GM10266 (cell line): ENCODE measurements at regions not wholly inside any gene's neighbourhood (a gene's known extent, or its start where the extent isn't known, plus 50 kb on each side); places are given as distances from the start of the nearest gene placed in this dataset.

Experiments
- DNase-seq: peaks from one replicate; pipeline ENCODE4 v3.0.0; 2012; ENCODE audit errors: extremely low spot score
- TF ChIP-seq, protein P1 (sequence below): IDR thresholded peaks from 2 replicates; pipeline ENCODE4 v1.5.1; 2012; ENCODE audit warnings: mild to moderate bottlenecking, low read depth; ENCODE audit not compliant: control insufficient read depth, insufficient read depth; ENCODE audit errors: missing control alignments

- DNase-seq, result peak; percentile 53
Observed at GRCh38 chr14:101072945-101073597, 169.5 kb upstream of the RTL1 start.

DNA sequence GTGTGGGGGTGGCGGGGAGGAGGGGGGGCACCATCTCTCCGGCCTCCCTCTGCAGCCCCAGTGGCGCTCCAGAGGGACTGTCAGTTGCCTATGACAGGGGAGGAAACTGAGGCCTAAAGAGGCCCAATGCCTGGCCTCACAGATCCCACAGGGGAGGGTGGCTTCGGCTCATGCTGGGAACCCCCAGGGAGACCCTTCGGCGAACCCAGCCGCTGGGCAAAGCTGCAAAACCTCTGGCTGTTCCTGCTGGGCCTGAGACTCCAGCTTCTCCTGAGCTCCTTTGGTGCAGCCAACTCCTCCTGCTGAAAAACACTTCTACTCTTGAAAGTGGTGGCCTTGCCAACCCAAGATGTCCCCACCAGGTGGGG, 170.1 kb upstream of the RTL1 start:
- DNase-seq, result no peak
- TF ChIP-seq, protein P1, sequence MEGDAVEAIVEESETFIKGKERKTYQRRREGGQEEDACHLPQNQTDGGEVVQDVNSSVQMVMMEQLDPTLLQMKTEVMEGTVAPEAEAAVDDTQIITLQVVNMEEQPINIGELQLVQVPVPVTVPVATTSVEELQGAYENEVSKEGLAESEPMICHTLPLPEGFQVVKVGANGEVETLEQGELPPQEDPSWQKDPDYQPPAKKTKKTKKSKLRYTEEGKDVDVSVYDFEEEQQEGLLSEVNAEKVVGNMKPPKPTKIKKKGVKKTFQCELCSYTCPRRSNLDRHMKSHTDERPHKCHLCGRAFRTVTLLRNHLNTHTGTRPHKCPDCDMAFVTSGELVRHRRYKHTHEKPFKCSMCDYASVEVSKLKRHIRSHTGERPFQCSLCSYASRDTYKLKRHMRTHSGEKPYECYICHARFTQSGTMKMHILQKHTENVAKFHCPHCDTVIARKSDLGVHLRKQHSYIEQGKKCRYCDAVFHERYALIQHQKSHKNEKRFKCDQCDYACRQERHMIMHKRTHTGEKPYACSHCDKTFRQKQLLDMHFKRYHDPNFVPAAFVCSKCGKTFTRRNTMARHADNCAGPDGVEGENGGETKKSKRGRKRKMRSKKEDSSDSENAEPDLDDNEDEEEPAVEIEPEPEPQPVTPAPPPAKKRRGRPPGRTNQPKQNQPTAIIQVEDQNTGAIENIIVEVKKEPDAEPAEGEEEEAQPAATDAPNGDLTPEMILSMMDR, result no peak

More at GRCh38 chr14:101072945-101073597, 169.5 kb upstream of the RTL1 start:
- TF ChIP-seq, protein P1, result no peak

- DNase-seq, result no peak
- TF ChIP-seq, protein P1, result no peak
Observed at GRCh38 chr14:101074196-101075024, 170.9 kb upstream of the RTL1 start.

DNA sequence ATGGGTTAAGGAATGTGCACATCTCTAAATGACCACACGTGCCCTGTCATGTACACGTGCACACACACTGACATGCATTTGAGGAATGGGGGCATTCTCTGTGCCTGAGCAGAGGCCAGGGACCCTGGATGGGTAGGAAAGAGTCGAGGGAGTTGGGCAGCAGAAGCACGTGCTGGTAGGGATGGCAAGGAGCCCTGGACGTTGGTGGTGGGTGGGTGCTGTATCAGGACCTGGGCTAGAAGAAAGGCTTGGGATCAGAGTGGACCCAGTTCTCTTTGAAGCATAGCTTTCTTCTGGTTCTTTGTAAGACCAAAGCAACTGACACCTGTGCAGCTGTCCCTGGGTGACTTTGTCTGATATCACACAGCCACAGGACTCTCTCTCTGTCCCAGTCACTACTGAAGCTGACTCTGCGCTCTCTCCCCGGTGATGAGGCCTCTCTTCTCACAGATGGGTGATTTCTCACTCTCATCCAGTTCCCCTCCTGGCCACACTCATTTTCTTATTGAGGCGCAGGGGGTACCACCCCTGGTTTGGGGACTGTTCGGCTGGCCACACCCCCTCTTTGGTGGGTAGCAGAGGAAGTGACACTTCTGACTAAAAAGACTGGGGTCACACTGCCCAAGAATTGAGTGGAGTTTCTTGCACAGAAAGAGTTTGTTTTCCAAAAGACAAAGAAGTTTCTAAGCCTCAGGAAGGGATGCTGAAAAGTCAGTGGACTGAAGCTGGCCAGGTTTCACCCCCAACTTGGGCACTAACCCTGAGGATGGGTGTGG, 171.7 kb upstream of the RTL1 start:
- DNase-seq, result no peak
- TF ChIP-seq, protein P1, result no peak

DNA sequence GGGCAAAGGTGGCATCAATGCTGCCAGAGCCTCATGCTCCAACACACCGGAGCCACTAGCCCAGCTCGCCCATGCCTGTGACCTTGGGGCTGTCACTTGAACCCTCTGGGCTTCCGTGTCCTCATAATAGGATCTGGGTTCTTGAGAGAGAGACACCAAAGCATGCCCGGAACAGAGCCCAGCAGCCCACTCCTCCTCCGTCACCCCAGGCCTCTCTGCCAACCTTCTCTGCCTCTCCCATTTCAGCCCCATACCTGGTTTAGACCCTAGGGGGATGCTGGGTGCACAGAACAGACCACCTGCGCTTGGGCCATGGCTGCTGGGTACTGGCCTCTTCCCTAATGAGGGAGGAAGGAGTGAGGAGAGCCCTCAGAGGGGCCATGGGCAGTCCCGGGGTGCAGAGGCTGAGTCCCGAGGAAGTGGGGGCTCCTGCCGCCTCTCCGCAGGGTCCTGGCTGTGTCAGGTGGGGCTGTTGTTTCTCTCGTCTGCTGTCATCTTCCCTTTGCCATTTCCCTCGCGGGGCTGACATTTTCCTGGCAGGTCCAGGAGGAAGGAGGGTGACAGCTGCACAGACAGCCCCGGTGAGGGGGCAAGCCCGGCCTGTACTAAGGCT, 172.4 kb upstream of the RTL1 start:
- TF ChIP-seq, protein P1, result no peak
- DNase-seq, result no peak

GRCh38 chr14:101076451-101077198, 173.1 kb upstream of the RTL1 start:
- TF ChIP-seq, protein P1, result no peak
- no peak for DNase-seq
